ENCODE measurements at regions not wholly inside any gene's neighbourhood (a gene's known extent, or its start where the extent isn't known, plus 50 kb on each side); places are given as distances from the start of the nearest gene placed in this dataset.

DNA sequence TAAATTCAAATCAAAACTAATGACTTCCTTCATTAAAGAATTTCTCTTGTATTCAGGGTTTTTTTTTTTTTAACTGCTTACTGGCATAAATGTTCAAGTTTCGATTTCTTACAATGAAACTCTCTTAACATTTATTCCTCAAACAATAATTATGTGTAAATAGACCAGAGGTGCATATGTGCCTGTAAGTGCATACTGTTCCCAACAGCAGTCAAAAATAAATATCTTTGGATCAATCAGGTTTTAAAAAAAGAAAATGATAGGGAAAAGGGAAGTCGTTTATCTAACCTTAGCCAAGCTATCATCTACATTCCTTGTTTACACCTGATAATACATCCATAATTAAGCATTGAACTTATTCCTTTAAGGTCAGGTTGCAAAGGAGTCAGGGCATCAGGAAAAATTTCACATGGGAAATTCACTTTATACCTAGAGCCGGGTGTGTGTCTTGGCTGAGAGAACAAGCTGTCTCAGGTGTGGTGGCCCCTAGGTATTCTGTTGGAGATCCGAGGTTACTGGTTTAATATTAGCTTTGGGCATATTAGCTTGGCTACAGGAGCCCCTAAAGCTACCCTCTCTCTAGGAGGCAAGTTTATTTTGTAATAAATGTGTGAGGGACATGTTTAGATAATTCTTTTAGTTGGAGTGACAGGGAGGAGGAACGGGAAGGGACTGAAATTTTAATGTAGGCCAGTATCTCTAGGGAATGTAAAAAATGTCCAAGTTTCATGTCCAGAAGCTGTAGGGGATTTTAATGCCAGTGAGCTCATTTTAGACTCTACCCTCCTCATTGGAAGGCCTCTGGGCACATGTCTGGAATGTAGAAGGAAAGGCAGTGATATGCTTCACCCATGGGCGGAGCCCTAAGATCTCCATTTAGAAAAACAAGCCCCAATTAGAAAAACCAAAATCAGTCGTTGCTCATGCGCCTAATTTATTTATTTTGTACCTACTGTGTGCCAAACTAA, 327.9 kb upstream of the PROX1 start:
- ATAC-seq (replicated peaks) (no peak), DNase-seq (no peak)
- no peak overlapping the region for H3K27ac Mint-ChIP-seq
- H3K27me3 Mint-ChIP-seq, result no peaks in the 10 kb centered on the region
- no peaks in the 10 kb centered on the region for H3K4me1 Mint-ChIP-seq
- H3K9me3 Mint-ChIP-seq, result peaks cover 0 to 3% of the 10 kb centered on the region in 2 donors
- no peaks in the 10 kb centered on the region for H3K36me3 Mint-ChIP-seq
- H3K4me3 Mint-ChIP-seq, result no peak overlapping the region

- H3K27ac Mint-ChIP-seq, result no peak overlapping the region
- no peaks in the 10 kb centered on the region for H3K36me3 Mint-ChIP-seq
- H3K9me3 Mint-ChIP-seq, result peaks cover 0 to 3% of the 10 kb centered on the region in 2 donors
- ATAC-seq (replicated peaks), result peak in 1 of 2 donors; percentile 20
- no peak for DNase-seq
- no peaks in the 10 kb centered on the region for H3K27me3 Mint-ChIP-seq
- H3K4me3 Mint-ChIP-seq, result no peak overlapping the region
- no peaks in the 10 kb centered on the region for H3K4me1 Mint-ChIP-seq
These were observed 326.5 kb upstream of the PROX1 start for GRCh38 chr1:213661302-213661701.

- DNase-seq (no peak), ATAC-seq (replicated peaks) (no peak)
- no peaks in the 10 kb centered on the region for H3K4me1 Mint-ChIP-seq
- H3K4me3 Mint-ChIP-seq, result no peak overlapping the region
- H3K36me3 Mint-ChIP-seq, result no peaks in the 10 kb centered on the region
- no peaks in the 10 kb centered on the region for H3K27me3 Mint-ChIP-seq
- no peak overlapping the region for H3K27ac Mint-ChIP-seq
- H3K9me3 Mint-ChIP-seq, result peaks cover 0 to 4% of the 10 kb centered on the region in 2 donors
These were observed 321.7 kb upstream of the PROX1 start for GRCh38 chr1:213666113-213666512.

DNA sequence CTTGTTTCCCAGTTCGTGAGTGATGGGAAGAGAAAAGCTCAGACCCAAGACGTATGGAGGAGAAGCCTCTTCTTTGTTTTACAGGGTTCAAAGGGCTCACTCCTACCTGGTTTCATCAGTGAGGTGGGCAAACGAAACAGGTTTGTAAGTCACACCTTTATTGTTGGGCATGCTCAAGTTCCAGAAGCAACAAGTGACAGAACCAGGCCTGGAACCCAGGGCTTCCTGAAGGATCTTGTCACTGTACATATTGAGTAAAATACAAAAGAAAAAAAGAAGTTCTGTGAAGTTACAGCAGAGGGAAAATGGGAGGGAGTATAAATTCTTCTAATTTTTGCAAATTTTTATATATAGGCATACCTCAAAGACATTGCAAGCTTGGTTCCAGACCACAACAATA, 320.9 kb upstream of the PROX1 start:
- Mint-ChIP-seq H3K27me3 (no peaks in the 10 kb centered on the region), H3K4me3 (no peak overlapping the region), H3K27ac (no peak overlapping the region), H3K4me1 (no peaks in the 10 kb centered on the region), H3K9me3 (peaks cover 0 to 1% of the 10 kb centered on the region in 2 donors), H3K36me3 (no peaks in the 10 kb centered on the region)
- DNase-seq (no peak), ATAC-seq (replicated peaks) (no peak)

GRCh38 chr1:213669512-213669911, 318.3 kb upstream of the PROX1 start:
- H3K36me3 Mint-ChIP-seq, result no peaks in the 10 kb centered on the region
- peaks cover 0 to 6% of the 10 kb centered on the region in 2 donors for H3K9me3 Mint-ChIP-seq
- no peak for DNase-seq
- no peaks in the 10 kb centered on the region for H3K27me3 Mint-ChIP-seq
- ATAC-seq (replicated peaks), result no peak
- H3K4me1 Mint-ChIP-seq, result no peaks in the 10 kb centered on the region
- no peak overlapping the region for H3K4me3 Mint-ChIP-seq
- no peak overlapping the region for H3K27ac Mint-ChIP-seq

GRCh38 chr1:213669964-213670691, 317.6 kb upstream of the PROX1 start:
- no peaks in the 10 kb centered on the region for H3K36me3 Mint-ChIP-seq
- H3K27ac Mint-ChIP-seq, result no peak overlapping the region
- DNase-seq (no peak), ATAC-seq (replicated peaks) (no peak)
- peaks cover 0 to 6% of the 10 kb centered on the region in 2 donors for H3K9me3 Mint-ChIP-seq
- H3K4me1 Mint-ChIP-seq, result no peaks in the 10 kb centered on the region
- no peak overlapping the region for H3K4me3 Mint-ChIP-seq
- no peaks in the 10 kb centered on the region for H3K27me3 Mint-ChIP-seq

DNA sequence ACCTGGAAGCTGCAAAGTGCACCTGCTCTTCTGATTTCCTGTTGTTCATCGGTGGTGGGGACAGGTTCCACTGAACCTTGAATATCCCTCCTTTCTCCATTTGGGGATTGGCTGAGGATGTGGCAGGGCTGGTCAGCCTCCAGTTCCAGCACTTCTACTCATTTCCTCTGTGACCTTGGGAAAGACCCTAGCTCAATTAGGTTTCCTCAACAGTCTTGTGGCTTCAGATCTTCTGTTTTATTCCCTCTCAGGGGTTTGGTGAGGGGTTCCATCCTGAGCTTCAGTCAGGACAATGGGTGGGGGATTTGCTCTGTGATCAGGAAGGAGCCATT, 317.1 kb upstream of the PROX1 start:
- Mint-ChIP-seq H3K9me3 (peaks cover 0 to 6% of the 10 kb centered on the region in 2 donors), H3K27me3 (no peaks in the 10 kb centered on the region), H3K27ac (no peak overlapping the region), H3K4me1 (no peaks in the 10 kb centered on the region), H3K4me3 (no peak overlapping the region), H3K36me3 (no peaks in the 10 kb centered on the region)
- DNase-seq, result no peak
- ATAC-seq (replicated peaks), result no peak

DNA sequence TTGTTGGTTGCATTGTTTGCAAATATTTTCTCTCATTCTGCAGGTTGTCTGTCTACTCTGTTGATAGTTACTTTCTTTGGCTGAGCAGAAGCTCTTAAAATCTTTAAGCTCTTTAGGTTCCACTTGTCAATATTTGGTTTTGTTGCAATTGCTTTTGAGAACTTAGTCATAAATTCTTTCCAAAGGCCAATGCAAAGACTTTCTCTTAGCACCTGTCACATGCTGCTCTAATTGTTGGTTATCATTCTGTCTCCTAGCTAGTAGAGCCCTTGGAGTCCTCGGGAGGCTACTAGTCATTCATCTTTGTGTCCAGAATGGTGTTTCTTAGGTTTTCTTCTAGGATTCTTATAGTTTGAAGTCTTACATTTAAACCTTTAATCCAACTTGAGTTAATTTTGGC, 312.7 kb upstream of the PROX1 start:
- ATAC-seq (replicated peaks) (no peak), DNase-seq (no peak)
- no peak overlapping the region for H3K27ac Mint-ChIP-seq
- no peaks in the 10 kb centered on the region for H3K36me3 Mint-ChIP-seq
- no peaks in the 10 kb centered on the region for H3K4me1 Mint-ChIP-seq
- H3K9me3 Mint-ChIP-seq, result peaks cover 0 to 6% of the 10 kb centered on the region in 2 donors
- H3K27me3 Mint-ChIP-seq, result no peaks in the 10 kb centered on the region
- H3K4me3 Mint-ChIP-seq, result no peak overlapping the region

DNA sequence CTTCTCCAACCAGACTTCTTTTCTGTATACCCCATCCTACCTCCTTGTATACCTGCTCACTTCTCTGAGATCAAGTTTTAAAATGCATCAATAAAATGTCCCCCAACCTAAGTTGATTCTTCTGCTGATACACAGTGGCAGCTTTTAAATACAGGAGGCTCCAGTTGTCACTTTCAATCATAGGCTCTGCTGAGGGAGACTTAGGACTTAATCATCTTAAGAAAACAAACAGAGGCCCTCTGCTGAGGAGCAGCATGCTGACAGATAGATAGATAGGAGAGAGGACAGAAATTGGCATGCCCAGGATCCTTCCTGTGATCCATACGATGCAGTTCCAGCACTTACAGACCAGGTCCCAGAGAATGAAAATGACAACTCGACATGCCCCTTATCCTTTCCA, 311.0 kb upstream of the PROX1 start:
- no peaks in the 10 kb centered on the region for H3K36me3 Mint-ChIP-seq
- H3K27me3 Mint-ChIP-seq, result no peaks in the 10 kb centered on the region
- H3K9me3 Mint-ChIP-seq, result peaks cover 0 to 5% of the 10 kb centered on the region in 2 donors
- no peaks in the 10 kb centered on the region for H3K4me1 Mint-ChIP-seq
- DNase-seq (no peak), ATAC-seq (replicated peaks) (no peak)
- H3K27ac Mint-ChIP-seq, result no peak overlapping the region
- no peak overlapping the region for H3K4me3 Mint-ChIP-seq

DNA sequence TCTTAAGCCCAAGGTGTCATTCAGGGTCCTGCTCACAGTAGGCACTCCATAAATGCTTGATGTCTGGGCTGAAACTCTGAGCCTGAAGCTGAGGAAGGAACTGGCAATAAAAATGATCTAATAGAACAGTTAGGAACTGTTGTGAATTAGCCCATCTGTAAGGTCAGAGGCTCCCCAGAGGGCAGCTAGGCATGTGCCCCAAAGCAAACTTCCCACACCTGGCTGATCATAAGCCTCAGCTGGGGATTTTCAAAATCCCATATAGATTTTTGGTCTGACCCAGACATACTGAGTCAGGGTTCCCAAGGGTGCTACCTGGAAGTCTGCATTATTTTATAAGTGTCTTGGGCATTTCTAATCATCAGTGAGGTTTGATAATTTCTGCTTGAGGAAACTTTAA, 309.4 kb upstream of the PROX1 start:
- H3K36me3 Mint-ChIP-seq, result no peaks in the 10 kb centered on the region
- no peak overlapping the region for H3K27ac Mint-ChIP-seq
- no peaks in the 10 kb centered on the region for H3K4me1 Mint-ChIP-seq
- no peak for DNase-seq
- H3K27me3 Mint-ChIP-seq, result no peaks in the 10 kb centered on the region
- no peak for ATAC-seq (replicated peaks)
- H3K9me3 Mint-ChIP-seq, result no peaks in the 10 kb centered on the region
- no peak overlapping the region for H3K4me3 Mint-ChIP-seq

DNA sequence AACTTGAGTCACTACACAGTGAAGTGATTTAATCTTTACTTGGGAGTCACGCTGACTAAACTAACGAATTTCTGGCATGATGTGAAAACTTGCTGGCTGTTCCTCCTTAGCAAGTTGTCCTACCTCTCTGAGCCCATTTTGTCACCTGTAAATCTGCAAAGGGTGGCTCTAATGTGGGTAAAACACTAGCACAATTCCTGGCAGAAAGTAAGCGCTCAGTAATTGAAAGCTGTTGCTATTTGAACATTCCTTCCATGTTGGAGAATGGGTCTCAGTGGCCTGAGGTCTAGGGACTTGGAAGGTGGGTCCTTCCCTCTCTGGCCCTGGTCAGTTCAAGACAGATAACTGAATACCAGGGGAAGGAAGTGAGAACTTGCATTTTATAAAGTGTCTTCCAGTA, 309.0 kb upstream of the PROX1 start:
- Mint-ChIP-seq H3K36me3 (no peaks in the 10 kb centered on the region), H3K27ac (no peak overlapping the region), H3K4me1 (no peaks in the 10 kb centered on the region), H3K27me3 (no peaks in the 10 kb centered on the region), H3K4me3 (no peak overlapping the region), H3K9me3 (no peaks in the 10 kb centered on the region)
- no peak for DNase-seq
- ATAC-seq (replicated peaks), result no peak

- Mint-ChIP-seq H3K27me3 (no peaks in the 10 kb centered on the region), H3K4me1 (no peaks in the 10 kb centered on the region), H3K4me3 (no peak overlapping the region), H3K27ac (no peak overlapping the region), H3K9me3 (no peaks in the 10 kb centered on the region), H3K36me3 (no peaks in the 10 kb centered on the region)
- no peak for ATAC-seq (replicated peaks)
- no peak for DNase-seq
These were observed 308.6 kb upstream of the PROX1 start for GRCh38 chr1:213679153-213679552.

DNA sequence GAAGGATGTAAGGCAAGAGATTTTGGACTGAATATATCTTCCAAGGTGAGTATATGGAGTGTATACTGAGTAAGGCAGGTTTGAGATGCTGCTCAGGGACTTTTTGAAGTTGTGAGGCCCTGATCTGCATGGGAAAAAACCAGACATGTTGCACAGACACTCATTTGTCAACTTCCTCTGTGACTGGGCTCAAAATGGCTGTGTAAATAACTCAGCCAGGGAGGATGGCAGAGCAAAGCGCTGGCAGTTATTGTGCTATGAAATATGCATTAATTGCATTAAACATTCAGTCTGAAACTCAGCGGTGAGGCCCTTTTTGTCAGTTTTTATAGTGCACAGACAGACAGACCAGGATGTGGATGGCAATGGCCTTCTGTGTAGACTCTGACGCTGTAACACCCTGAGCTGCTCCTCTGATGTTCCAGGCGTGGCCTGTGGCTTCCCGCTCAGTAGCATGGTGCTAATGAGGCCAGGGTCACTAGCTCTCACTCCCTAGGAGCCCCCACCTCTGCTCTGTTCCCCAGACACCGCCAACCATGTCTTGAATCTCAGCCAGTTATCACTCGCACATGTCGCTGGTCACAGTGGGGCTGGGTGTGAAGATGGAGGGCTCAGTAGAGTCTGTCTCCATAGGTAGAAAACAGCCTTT, 307.0 kb upstream of the PROX1 start:
- Mint-ChIP-seq H3K27ac (no peak overlapping the region), H3K27me3 (no peaks in the 10 kb centered on the region), H3K4me3 (no peak overlapping the region), H3K9me3 (peaks cover 0 to 1% of the 10 kb centered on the region in 2 donors), H3K36me3 (no peaks in the 10 kb centered on the region), H3K4me1 (no peaks in the 10 kb centered on the region)
- DNase-seq, result no peak
- no peak for ATAC-seq (replicated peaks)

- peaks cover 0 to 1% of the 10 kb centered on the region in 2 donors for H3K9me3 Mint-ChIP-seq
- ATAC-seq (replicated peaks), result no peak
- H3K4me1 Mint-ChIP-seq, result no peaks in the 10 kb centered on the region
- no peak overlapping the region for H3K27ac Mint-ChIP-seq
- H3K36me3 Mint-ChIP-seq, result no peaks in the 10 kb centered on the region
- no peaks in the 10 kb centered on the region for H3K27me3 Mint-ChIP-seq
- H3K4me3 Mint-ChIP-seq, result no peak overlapping the region
- DNase-seq, result no peak
These were observed 305.9 kb upstream of the PROX1 start for GRCh38 chr1:213681788-213682340.
